ENCODE measurements at regions not wholly inside any gene's neighbourhood (a gene's known extent, or its start where the extent isn't known, plus 50 kb on each side); places are given as distances from the start of the nearest gene placed in this dataset.

DNA sequence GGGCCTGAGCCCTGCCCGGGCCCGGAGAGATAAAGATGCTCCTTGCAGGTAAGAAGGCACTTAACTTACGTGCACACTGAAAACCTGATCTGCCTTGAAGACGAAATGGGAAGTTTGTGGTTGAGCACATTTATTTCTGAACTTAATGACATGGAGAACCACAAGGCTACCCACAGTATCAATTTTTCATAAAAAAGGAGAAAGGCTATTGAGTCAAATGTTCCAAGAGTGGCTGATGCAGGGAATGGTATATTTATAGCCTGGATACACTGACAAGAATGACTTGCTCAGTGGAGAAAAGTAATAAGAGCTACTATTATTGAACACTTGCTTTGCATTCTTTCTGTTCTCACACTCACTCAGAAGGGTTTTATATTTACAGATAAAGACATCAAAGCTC is 419.3 kb downstream of the ACTL7B start:
- no peaks in the 10 kb centered on the region; the same call in 1 of the 2 replicates for H3K27me3 Mint-ChIP-seq (ENCODE audit: low read depth)
- no CpG with 5 or more reads among the region's 4 CpGs for WGBS (ENCODE audit: extremely low coverage, insufficient read length, low lambda C conversion rate)

More for the DNA sequence above, 419.3 kb downstream of the ACTL7B start:
- no peak overlapping the region for H3K23ac ChIP-seq (ENCODE audit: insufficient read length, low read depth, low read length)
- H3K27ac Mint-ChIP-seq: no peak overlapping the region
- H3K4ac ChIP-seq (ENCODE audit: low read depth, low read length): no peak overlapping the region
- H3K79me2 ChIP-seq (ENCODE audit: insufficient read depth, low read length): no peaks in the 10 kb centered on the region
- no peak overlapping the region for H3K27ac ChIP-seq (ENCODE audit: insufficient read length, low read depth, low read length)
- no peak overlapping the region for H4K5ac ChIP-seq (ENCODE audit: insufficient read length, low read depth, low read length)
- no peaks in the 10 kb centered on the region for H3K79me1 ChIP-seq (ENCODE audit: insufficient read depth, low read depth, low read length, poor library complexity, severe bottlenecking)
- no peak overlapping the region for H4K91ac ChIP-seq (ENCODE audit: insufficient read length, low read depth, low read length)
- H4K20me1 ChIP-seq (ENCODE audit: control insufficient read depth, insufficient read depth, insufficient read length): no peaks in the 10 kb centered on the region
- H3K4me2 ChIP-seq (ENCODE audit: insufficient read depth, insufficient read length, low read length): no peak overlapping the region
- H3K18ac ChIP-seq (ENCODE audit: insufficient read length, low read depth, low read length): no peak overlapping the region
- H3K9ac ChIP-seq (ENCODE audit: extremely low read depth, insufficient read length, low read length): no peak overlapping the region
- H3K9me3 Mint-ChIP-seq: no peaks in the 10 kb centered on the region
- H3K4me1 ChIP-seq (ENCODE audit: insufficient read depth, low read length): no peaks in the 10 kb centered on the region
- no peak overlapping the region for H2BK12ac ChIP-seq (ENCODE audit: insufficient read length, low read depth, low read length)
- H2BK5ac ChIP-seq (ENCODE audit: insufficient read length, low read length): no peak overlapping the region
- H2BK120ac ChIP-seq (ENCODE audit: low read depth, low read length, poor library complexity, severe bottlenecking): no peak overlapping the region
- H3K4me1 Mint-ChIP-seq: no peaks in the 10 kb centered on the region
- H2BK20ac ChIP-seq (ENCODE audit: low read depth, low read length, poor library complexity, severe bottlenecking): no peak overlapping the region
- H3K4me3 Mint-ChIP-seq: no peak overlapping the region
- no peak for DNase-seq
- H3K14ac ChIP-seq (ENCODE audit: insufficient read depth, low read length): no peak overlapping the region
- H3T11ph ChIP-seq (ENCODE audit: low read length): no peak overlapping the region
- H3K56ac ChIP-seq (ENCODE audit: insufficient read length, low read depth, low read length): no peak overlapping the region
- H3K36me3 Mint-ChIP-seq (ENCODE audit: insufficient read depth in 1 of 3, low read depth in 3 of 3): no peaks in the 10 kb centered on the region
- H2AK5ac ChIP-seq (ENCODE audit: insufficient read length, low read length): no peak overlapping the region
- H3K9me3 ChIP-seq (ENCODE audit: control insufficient read depth, low read depth, low read length): no peaks in the 10 kb centered on the region
- no peak overlapping the region for H2AFZ ChIP-seq (ENCODE audit: low read length)
- H2BK15ac ChIP-seq (ENCODE audit: low read depth, low read length): no peak overlapping the region
- no peaks in the 10 kb centered on the region for H3K23me2 ChIP-seq (ENCODE audit: insufficient read length, low read depth, low read length, poor library complexity, severe bottlenecking)
- TF ChIP-seq, protein P1, sequence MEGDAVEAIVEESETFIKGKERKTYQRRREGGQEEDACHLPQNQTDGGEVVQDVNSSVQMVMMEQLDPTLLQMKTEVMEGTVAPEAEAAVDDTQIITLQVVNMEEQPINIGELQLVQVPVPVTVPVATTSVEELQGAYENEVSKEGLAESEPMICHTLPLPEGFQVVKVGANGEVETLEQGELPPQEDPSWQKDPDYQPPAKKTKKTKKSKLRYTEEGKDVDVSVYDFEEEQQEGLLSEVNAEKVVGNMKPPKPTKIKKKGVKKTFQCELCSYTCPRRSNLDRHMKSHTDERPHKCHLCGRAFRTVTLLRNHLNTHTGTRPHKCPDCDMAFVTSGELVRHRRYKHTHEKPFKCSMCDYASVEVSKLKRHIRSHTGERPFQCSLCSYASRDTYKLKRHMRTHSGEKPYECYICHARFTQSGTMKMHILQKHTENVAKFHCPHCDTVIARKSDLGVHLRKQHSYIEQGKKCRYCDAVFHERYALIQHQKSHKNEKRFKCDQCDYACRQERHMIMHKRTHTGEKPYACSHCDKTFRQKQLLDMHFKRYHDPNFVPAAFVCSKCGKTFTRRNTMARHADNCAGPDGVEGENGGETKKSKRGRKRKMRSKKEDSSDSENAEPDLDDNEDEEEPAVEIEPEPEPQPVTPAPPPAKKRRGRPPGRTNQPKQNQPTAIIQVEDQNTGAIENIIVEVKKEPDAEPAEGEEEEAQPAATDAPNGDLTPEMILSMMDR (conservative IDR thresholded peaks at IDR 0.05): no peak
- no peak overlapping the region for H4K8ac ChIP-seq (replicated peaks; ENCODE audit: insufficient read length, low read depth, low read length)
- no peaks in the 10 kb centered on the region for H3K27me3 ChIP-seq (ENCODE audit: insufficient read depth, low read length)
